Nephron (organoid): ENCODE measurements at regions not wholly inside any gene's neighbourhood (a gene's known extent, or its start where the extent isn't known, plus 50 kb on each side); places are given as distances from the start of the nearest gene placed in this dataset.

Experiments
- H3K27ac Mint-ChIP-seq, 3 experiments: 2 replicates each; pipeline ENCODE4 v1.8.0; 2020; ENCODE audit warnings: mixed read lengths in 3 of 3, mild to moderate bottlenecking in 2 of 3, moderate library complexity in 1 of 3
- H3K27me3 Mint-ChIP-seq: 2 replicates; pipeline ENCODE4 v1.8.0; 2021; ENCODE audit warnings: low read depth, mild to moderate bottlenecking, moderate library complexity, mixed read lengths
- H3K36me3 Mint-ChIP-seq: 2 replicates; pipeline ENCODE4 v1.8.0; 2020; ENCODE audit warnings: low read depth, mixed read lengths
- H3K4me1 Mint-ChIP-seq: 2 replicates; pipeline ENCODE4 v1.8.0; 2020; ENCODE audit warnings: mixed read lengths
- H3K4me3 Mint-ChIP-seq, 3 experiments: 2 replicates each; pipeline ENCODE4 v1.8.0; 2020; ENCODE audit warnings: mild to moderate bottlenecking in 3 of 3, mixed read lengths in 3 of 3, moderate library complexity in 2 of 3
- H3K9me3 Mint-ChIP-seq: 2 replicates; pipeline ENCODE4 v1.8.0; 2020; ENCODE audit warnings: mixed read lengths
- CTCF ChIP-seq, 3 experiments: fragments of 200-600 bp; sonication (generic); IDR thresholded peaks; one replicate each; pipeline ENCODE4 v1.5.0; 2021; ENCODE audit warnings: antibody characterized with exemption in 3 of 3; ENCODE audit not compliant: unreplicated experiment in 3 of 3

GRCh38 chr7:28358423-28358868 lies 53.9 kb upstream of the CREB5 start:
- H3K36me3 Mint-ChIP-seq, result peaks cover 3% of the 10 kb centered on the region
- no peak for TF ChIP-seq CTCF (IDR thresholded peaks at IDR 0.05; ENCODE audit: unreplicated experiment in 3 of 3)
- H3K27ac Mint-ChIP-seq, result no peak overlapping the region
- peaks cover 14% of the 10 kb centered on the region for H3K4me1 Mint-ChIP-seq
- peaks cover 3% of the 10 kb centered on the region for H3K9me3 Mint-ChIP-seq
- no peak overlapping the region for H3K4me3 Mint-ChIP-seq
- no peaks in the 10 kb centered on the region for H3K27me3 Mint-ChIP-seq

- Mint-ChIP-seq H3K36me3 (no peaks in the 10 kb centered on the region), H3K27me3 (no peaks in the 10 kb centered on the region), H3K4me3 (no peak overlapping the region), H3K9me3 (peaks cover 8% of the 10 kb centered on the region), H3K4me1 (peaks cover 7% of the 10 kb centered on the region), H3K27ac (no peak overlapping the region)
- TF ChIP-seq CTCF (IDR thresholded peaks at IDR 0.05; ENCODE audit: unreplicated experiment in 3 of 3), result no peak
Observed at GRCh38 chr7:28360739-28361138, 51.6 kb upstream of the CREB5 start.

GRCh38 chr7:28361551-28361950 lies 50.8 kb upstream of the CREB5 start:
- Mint-ChIP-seq H3K27me3 (no peaks in the 10 kb centered on the region), H3K27ac (no peak overlapping the region), H3K4me1 (peaks cover 5% of the 10 kb centered on the region), H3K4me3 (no peak overlapping the region), H3K36me3 (no peaks in the 10 kb centered on the region), H3K9me3 (peaks cover 8% of the 10 kb centered on the region)
- TF ChIP-seq CTCF (IDR thresholded peaks at IDR 0.05; ENCODE audit: unreplicated experiment in 3 of 3), result no peak

- Mint-ChIP-seq H3K9me3 (peaks cover 8% of the 10 kb centered on the region), H3K36me3 (no peaks in the 10 kb centered on the region), H3K4me1 (peaks cover 5% of the 10 kb centered on the region), H3K4me3 (no peak overlapping the region), H3K27me3 (peaks cover 2% of the 10 kb centered on the region), H3K27ac (no peak overlapping the region)
- no peak for TF ChIP-seq CTCF (IDR thresholded peaks at IDR 0.05; ENCODE audit: unreplicated experiment in 3 of 3)
Observed at GRCh38 chr7:28362182-28362581, 50.1 kb upstream of the CREB5 start.
